Skeletal muscle tissue (tissue), 3 donors: ENCODE measurements at regions not wholly inside any gene's neighbourhood (a gene's known extent, or its start where the extent isn't known, plus 50 kb on each side); places are given as distances from the start of the nearest gene placed in this dataset.

Experiments used
- H3K27ac ChIP-seq: one replicate; pipeline ENCODE4 v1.7.0; 2013; ENCODE audit warnings: mild to moderate bottlenecking, low read depth, low read length, inconsistent platforms
- H3K27me3 ChIP-seq, 3 donors: one replicate each; pipeline ENCODE4 v1.7.0; 2013; ENCODE audit warnings: low read length in 3 of 3; ENCODE audit not compliant: control insufficient read depth in 3 of 3, insufficient read depth in 3 of 3
- H3K36me3 ChIP-seq, 3 donors: one replicate each; pipeline ENCODE4 v1.7.0; 2013; ENCODE audit warnings: low read length in 3 of 3; ENCODE audit not compliant: control insufficient read depth in 3 of 3, insufficient read depth in 3 of 3
- H3K4me1 ChIP-seq, 3 donors: one replicate each; pipeline ENCODE4 v1.7.0; 2013; ENCODE audit warnings: low read length in 3 of 3, mild to moderate bottlenecking in 3 of 3; ENCODE audit not compliant: control insufficient read depth in 3 of 3, insufficient read depth in 3 of 3
- H3K4me3 ChIP-seq, 3 donors: one replicate each; pipeline ENCODE4 v1.7.0; 2013; ENCODE audit warnings: low read length in 3 of 3
- H3K9ac ChIP-seq, 3 donors: one replicate each; pipeline ENCODE4 v1.7.0; 2013; ENCODE audit warnings: low read length in 3 of 3, mild to moderate bottlenecking in 3 of 3, moderate library complexity in 2 of 3, low read depth in 1 of 3
- H3K9me3 ChIP-seq, 3 donors: one replicate each; pipeline ENCODE4 v1.7.0; 2013; ENCODE audit warnings: low read length in 3 of 3; ENCODE audit not compliant: control insufficient read depth in 3 of 3
- donor health status: Osteomylitis.

DNA sequence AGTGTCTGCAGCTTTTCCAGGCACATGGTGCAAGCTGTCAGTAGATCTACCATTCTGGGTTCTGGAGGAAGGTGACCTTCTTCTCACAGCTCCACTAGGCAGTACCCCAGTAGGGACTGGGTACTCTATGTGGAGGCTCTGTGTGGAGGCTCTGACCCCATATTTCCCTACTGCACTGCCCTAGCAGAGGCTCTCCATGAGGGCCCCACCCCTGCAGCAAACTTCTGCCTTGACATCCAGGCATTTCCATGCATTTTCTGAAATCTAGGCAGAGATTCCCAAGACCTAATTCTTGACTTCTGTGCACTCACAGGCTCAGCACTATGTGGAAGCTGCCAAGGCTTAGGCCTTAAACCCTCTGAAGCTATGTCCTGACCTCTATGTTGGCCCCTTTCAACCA lies 1060.0 kb downstream of the NAALADL2 start:
- Histone ChIP-seq H3K9ac (no peak overlapping the region), H3K27ac (no peak overlapping the region), H3K36me3 (no peaks in the 10 kb centered on the region), H3K27me3 (no peaks in the 10 kb centered on the region), H3K4me3 (no peak overlapping the region), H3K4me1 (no peaks in the 10 kb centered on the region), H3K9me3 (peaks cover 0 to 2% (median 0%) of the 10 kb centered on the region in 3 donors)

DNA sequence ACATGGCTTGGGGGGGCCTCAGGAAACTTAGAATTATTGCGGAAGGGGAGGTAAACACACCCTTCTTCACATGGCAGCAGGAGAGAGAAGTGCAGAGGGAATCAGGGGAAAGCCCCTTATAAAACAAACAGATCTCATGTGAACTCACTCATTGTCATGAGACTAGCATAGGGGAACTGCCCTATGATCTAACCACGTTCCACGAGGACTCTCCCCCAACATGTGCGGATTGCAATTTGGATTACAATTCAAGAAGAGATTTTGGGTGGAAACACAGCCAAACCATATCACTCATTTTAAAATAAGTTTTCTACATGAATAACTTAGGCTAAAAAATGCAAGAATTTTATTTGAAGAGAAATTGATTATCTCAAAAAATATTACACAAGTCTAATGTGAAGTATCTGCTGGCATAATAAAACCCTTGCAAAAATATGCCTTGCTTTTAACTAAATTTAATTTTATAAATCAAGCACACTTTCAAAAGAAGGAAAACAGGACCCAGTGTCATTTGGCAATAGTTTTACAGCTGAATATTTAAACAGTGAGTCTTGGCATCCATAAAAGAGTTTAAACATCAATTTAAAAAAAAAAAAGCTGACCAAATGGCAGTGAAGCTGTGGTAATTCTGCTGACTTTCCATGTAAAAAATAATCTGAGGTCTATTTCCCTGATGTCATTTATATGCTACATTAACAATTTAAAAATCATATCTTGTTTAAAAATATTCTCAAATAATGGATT lies 1057.2 kb downstream of the NAALADL2 start:
- Histone ChIP-seq H3K9ac (no peak overlapping the region), H3K4me1 (no peaks in the 10 kb centered on the region), H3K27ac (no peak overlapping the region), H3K27me3 (no peaks in the 10 kb centered on the region), H3K4me3 (no peak overlapping the region), H3K9me3 (peaks cover 0 to 2% (median 0%) of the 10 kb centered on the region in 3 donors), H3K36me3 (no peaks in the 10 kb centered on the region)

DNA sequence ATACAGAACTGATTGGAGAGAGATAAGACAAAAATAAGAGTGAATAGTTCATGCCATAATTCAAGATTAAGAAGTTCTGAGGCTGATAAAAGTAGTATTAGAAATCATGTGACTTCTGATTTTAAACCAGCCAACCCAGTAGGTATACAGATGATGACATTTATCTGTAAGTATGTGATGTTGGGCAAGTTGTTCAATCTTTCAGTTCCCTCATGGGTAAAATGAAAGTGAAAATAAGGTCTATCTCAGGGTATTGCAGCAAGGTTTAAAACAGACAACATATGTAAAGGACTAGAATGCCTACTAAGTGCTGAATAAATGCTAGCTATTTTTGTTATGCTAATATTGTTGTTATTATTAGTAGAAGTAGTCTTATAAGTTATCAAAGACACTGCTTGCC lies 1055.7 kb downstream of the NAALADL2 start:
- peaks cover 0 to 2% (median 2%) of the 10 kb centered on the region in 3 donors for H3K9me3 ChIP-seq
- H3K27ac ChIP-seq, result no peak overlapping the region
- no peaks in the 10 kb centered on the region for H3K27me3 ChIP-seq
- H3K4me1 ChIP-seq, result no peaks in the 10 kb centered on the region
- no peaks in the 10 kb centered on the region for H3K36me3 ChIP-seq
- no peak overlapping the region for H3K9ac ChIP-seq
- H3K4me3 ChIP-seq, result no peak overlapping the region

DNA sequence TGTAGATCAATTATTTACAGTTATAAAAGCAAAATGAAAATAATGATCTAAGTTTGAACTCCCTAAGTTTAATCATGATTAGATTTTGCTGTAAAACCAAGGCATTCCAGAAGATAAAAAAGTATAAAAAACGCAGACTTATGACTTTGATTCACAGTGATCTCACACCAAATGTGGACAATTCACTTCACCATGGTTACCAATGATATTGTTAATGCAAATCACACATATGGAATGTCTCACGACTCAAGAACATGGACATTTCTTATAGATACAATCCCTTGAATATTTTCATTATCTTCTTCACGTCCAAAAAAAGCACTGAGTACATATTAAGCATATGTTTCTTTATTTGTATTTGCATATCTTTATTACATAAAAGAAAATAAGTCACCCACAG lies 1054.2 kb downstream of the NAALADL2 start:
- H3K9me3 ChIP-seq, result peaks cover 0 to 2% (median 0%) of the 10 kb centered on the region in 3 donors
- H3K36me3 ChIP-seq, result no peaks in the 10 kb centered on the region
- H3K4me1 ChIP-seq, result no peaks in the 10 kb centered on the region
- H3K4me3 ChIP-seq, result no peak overlapping the region
- H3K27me3 ChIP-seq, result no peaks in the 10 kb centered on the region
- H3K9ac ChIP-seq, result no peak overlapping the region
- no peak overlapping the region for H3K27ac ChIP-seq

DNA sequence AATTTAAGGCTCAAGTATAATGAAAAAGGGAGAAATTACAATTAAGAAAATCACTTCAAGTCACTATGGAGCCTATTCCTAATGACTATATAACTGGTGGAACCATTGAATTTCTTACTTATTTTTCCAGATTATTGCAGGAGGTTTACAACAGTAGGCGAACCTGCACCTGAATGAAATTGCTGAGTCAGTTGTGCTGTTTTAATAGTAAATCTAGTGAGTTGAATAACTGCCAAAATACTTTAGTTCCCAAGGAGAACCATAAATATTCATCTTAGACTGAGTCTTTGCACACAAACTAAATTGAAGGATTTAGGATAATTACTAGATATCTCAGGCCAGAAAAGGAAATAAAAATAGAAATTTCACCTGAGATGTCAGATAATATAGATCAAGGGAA lies 1052.8 kb downstream of the NAALADL2 start:
- no peaks in the 10 kb centered on the region for H3K36me3 ChIP-seq
- H3K9me3 ChIP-seq, result peaks cover 0 to 2% (median 0%) of the 10 kb centered on the region in 3 donors
- no peaks in the 10 kb centered on the region for H3K4me1 ChIP-seq

DNA sequence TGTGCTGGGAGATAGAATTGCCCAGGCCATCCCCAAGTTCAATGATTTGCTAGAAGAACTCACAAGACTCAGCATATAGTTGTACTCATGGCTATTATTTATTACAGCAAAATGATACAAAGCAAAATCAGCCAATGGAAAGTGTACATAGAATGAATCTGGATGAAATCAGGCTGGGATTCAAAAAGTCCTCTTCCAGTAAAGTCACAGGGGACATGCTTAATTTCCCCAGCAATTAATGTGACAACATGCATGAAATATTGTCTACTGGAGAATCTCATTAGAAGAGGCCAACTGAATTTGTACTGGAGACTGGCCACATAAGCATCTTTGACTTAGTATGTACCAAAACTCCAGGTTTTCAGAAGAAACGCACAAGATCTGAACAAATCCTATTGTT lies 1043.1 kb downstream of the NAALADL2 start:
- no peaks in the 10 kb centered on the region for H3K27me3 ChIP-seq
- no peaks in the 10 kb centered on the region for H3K9me3 ChIP-seq
- no peaks in the 10 kb centered on the region for H3K36me3 ChIP-seq
- no peak overlapping the region for H3K9ac ChIP-seq
- no peak overlapping the region for H3K27ac ChIP-seq
- H3K4me1 ChIP-seq, result no peaks in the 10 kb centered on the region
- H3K4me3 ChIP-seq, result no peak overlapping the region

More for the DNA sequence above, 1052.8 kb downstream of the NAALADL2 start:
- no peak overlapping the region for H3K27ac ChIP-seq
- no peak overlapping the region for H3K9ac ChIP-seq
- no peak overlapping the region for H3K4me3 ChIP-seq
- H3K27me3 ChIP-seq, result no peaks in the 10 kb centered on the region

DNA sequence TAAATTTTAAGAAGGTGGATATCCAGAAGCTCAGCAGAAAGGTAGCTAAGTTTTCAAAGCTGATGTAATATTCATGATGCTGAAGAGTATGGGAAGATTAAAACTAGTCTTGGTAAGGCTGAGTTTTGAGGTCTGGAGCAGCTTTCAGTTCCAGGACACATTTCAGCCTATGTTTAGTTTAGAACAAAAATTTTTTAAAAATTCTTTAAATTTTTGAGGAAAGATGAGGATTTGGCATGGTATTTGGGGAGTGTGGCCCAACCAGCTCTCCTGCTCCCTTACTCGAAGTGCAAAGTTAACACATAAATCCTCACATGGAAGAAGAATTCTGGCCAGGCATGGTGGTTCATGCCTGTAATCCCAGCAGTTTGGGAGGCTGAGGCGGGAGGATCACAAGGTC lies 1039.1 kb downstream of the NAALADL2 start:
- Histone ChIP-seq H3K9me3 (no peaks in the 10 kb centered on the region), H3K36me3 (no peaks in the 10 kb centered on the region), H3K9ac (no peak overlapping the region), H3K4me3 (no peak overlapping the region), H3K27me3 (no peaks in the 10 kb centered on the region), H3K4me1 (no peaks in the 10 kb centered on the region), H3K27ac (no peak overlapping the region)

DNA sequence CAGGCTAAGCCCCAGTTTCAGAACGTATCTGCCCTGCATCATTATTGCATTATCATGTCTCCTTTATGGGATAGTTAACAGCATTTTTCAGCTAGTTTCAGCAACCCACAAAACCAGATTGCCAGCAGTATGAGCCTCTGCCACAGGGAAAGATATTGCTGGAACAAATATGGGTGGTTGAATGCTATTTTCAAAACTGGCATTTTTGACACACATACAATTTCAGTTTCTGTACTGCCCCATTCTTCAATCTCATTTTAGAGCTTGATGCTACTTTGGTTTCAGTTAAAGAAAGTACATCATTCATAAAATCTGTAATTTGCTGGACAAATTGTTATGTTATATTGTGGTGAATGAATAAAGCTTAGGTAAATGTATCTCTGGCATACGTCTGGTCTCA lies 1037.5 kb downstream of the NAALADL2 start:
- Histone ChIP-seq H3K27ac (no peak overlapping the region), H3K9ac (no peak overlapping the region), H3K9me3 (no peaks in the 10 kb centered on the region), H3K27me3 (no peaks in the 10 kb centered on the region), H3K4me3 (no peak overlapping the region), H3K4me1 (no peaks in the 10 kb centered on the region), H3K36me3 (no peaks in the 10 kb centered on the region)

DNA sequence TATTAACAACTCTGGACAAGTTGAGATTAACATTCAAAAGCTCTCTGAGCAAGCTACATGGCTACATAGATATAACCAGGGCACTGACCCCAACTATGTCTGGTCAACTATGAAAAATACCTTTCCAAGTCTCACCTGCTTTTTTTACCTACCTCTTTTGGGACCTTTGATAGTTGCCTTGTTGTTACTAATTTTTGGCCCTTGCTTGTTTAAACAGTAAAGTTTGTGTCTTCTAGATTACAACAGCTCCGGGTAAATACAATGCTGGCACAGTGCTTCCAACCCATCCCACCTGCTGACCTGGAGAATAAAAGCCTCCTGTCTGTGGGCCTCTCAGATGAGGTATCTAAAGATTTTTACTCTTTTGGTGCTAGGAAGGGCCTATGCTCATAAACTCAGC lies 1036.6 kb downstream of the NAALADL2 start:
- Histone ChIP-seq H3K9ac (no peak overlapping the region), H3K4me3 (no peak overlapping the region), H3K27ac (no peak overlapping the region), H3K36me3 (no peaks in the 10 kb centered on the region), H3K9me3 (no peaks in the 10 kb centered on the region), H3K4me1 (no peaks in the 10 kb centered on the region), H3K27me3 (no peaks in the 10 kb centered on the region)

DNA sequence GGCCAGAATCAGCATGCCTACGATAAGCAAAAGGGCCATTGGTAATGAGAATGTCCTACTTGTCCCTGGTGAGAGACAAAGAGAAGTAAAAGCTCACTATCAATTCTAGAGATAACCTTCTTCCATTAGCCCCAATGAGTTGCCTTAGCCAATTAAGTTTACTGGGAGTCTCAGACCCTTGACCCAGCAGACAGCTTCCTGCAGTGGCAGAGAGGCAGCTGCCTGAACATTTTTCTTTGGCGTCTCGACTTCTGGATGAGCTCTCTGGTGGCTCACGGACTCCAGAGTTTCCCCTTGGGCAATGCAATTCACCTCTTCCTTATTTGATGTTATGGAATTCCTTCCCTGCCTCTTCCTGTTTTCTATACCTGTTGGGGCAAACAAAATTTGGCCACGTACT lies 1034.4 kb downstream of the NAALADL2 start:
- Histone ChIP-seq H3K27me3 (no peaks in the 10 kb centered on the region), H3K36me3 (no peaks in the 10 kb centered on the region), H3K27ac (no peak overlapping the region), H3K9ac (no peak overlapping the region), H3K9me3 (no peaks in the 10 kb centered on the region), H3K4me3 (no peak overlapping the region), H3K4me1 (no peaks in the 10 kb centered on the region)
